ENCODE measurements at regions not wholly inside any gene's neighbourhood (a gene's known extent, or its start where the extent isn't known, plus 50 kb on each side); places are given as distances from the start of the nearest gene placed in this dataset.
"Not testable (repeated sequence)": the region's sequence is repeated elsewhere in the genome, so short reads cannot be mapped to it uniquely, and the experiment has no call there.

DNA sequence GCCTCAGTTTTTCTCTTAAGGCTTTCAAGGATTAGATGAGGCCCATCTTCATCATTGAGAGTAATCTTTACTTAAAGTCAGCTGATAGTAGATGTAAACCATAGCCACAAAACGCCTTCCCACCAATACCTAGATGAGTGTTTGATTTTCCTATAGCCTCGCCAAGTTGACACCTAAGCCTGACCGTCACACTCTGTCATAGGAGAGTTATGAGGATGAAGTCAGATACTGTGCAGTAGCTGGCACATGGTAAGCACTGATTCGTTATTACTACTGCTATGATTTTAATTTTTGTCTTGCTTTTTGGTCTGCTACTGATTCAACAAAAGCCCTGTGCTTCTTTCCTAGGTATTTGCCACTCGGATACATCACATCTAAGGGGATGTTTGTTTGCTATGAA is 395.5 kb downstream of the RPS6KC1 start:
- Histone ChIP-seq H3K9me3 (ENCODE audit: insufficient read depth, low read depth, low read length) (no peaks in the 10 kb centered on the region), H3K4me3 (ENCODE audit: low read length) (no peak overlapping the region), H3K27ac (ENCODE audit: low read length) (no peak overlapping the region), H3K27me3 (ENCODE audit: insufficient read depth, low read length) (no peaks in the 10 kb centered on the region), H3K4me1 (ENCODE audit: insufficient read depth, low read length) (no peaks in the 10 kb centered on the region), H3K9ac (ENCODE audit: low read depth, low read length) (no peak overlapping the region), H3K36me3 (ENCODE audit: insufficient read depth, low read depth, low read length) (no peaks in the 10 kb centered on the region)

DNA sequence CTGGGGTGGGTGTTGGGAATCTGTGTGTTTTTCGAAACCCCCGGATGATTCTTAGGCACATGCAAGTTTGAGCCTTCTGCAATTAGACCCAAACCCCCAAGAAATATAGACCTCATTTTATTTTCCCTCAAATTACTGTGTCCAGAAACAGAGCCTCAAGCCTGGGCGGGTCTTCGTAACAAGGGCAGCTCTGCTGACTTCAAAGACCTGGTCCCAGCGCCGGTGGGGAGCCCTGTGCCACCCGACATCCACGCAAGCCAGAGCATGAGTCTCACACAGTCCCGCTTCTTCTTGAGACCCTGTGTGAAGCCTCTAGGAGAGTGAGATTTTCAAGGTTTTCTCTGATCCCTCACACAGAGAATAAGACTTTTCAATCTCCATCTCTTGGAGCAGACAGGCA is 397.3 kb downstream of the RPS6KC1 start:
- no peak overlapping the region for H3K9ac ChIP-seq (ENCODE audit: low read depth, low read length)
- no peaks in the 10 kb centered on the region for H3K4me1 ChIP-seq (ENCODE audit: insufficient read depth, low read length)
- H3K27me3 ChIP-seq (ENCODE audit: insufficient read depth, low read length): no peaks in the 10 kb centered on the region
- no peak overlapping the region for H3K4me3 ChIP-seq (ENCODE audit: low read length)
- H3K9me3 ChIP-seq (ENCODE audit: insufficient read depth, low read depth, low read length): no peaks in the 10 kb centered on the region
- H3K36me3 ChIP-seq (ENCODE audit: insufficient read depth, low read depth, low read length): no peaks in the 10 kb centered on the region
- H3K27ac ChIP-seq (ENCODE audit: low read length): no peak overlapping the region

- Histone ChIP-seq H3K4me3 (ENCODE audit: low read length) (no peak overlapping the region), H3K27me3 (ENCODE audit: insufficient read depth, low read length) (no peaks in the 10 kb centered on the region), H3K9ac (ENCODE audit: low read depth, low read length) (no peak overlapping the region), H3K9me3 (ENCODE audit: insufficient read depth, low read depth, low read length) (no peaks in the 10 kb centered on the region), H3K4me1 (ENCODE audit: insufficient read depth, low read length) (no peaks in the 10 kb centered on the region), H3K36me3 (ENCODE audit: insufficient read depth, low read depth, low read length) (no peaks in the 10 kb centered on the region), H3K27ac (ENCODE audit: low read length) (no peak overlapping the region)
Measured at GRCh38 chr1:213448776-213449175, 397.7 kb downstream of the RPS6KC1 start.

GRCh38 chr1:213452501-213452900 is 401.5 kb downstream of the RPS6KC1 start:
- Histone ChIP-seq H3K9me3 (ENCODE audit: insufficient read depth, low read depth, low read length) (no peaks in the 10 kb centered on the region), H3K36me3 (ENCODE audit: insufficient read depth, low read depth, low read length) (no peaks in the 10 kb centered on the region), H3K4me1 (ENCODE audit: insufficient read depth, low read length) (no peaks in the 10 kb centered on the region), H3K27me3 (ENCODE audit: insufficient read depth, low read length) (no peaks in the 10 kb centered on the region), H3K4me3 (ENCODE audit: low read length) (no peak overlapping the region), H3K9ac (ENCODE audit: low read depth, low read length) (no peak overlapping the region), H3K27ac (ENCODE audit: low read length) (no peak overlapping the region)

GRCh38 chr1:213457186-213457585 is 406.1 kb downstream of the RPS6KC1 start:
- H3K9me3 ChIP-seq (ENCODE audit: insufficient read depth, low read depth, low read length): no peaks in the 10 kb centered on the region; the same call in 1 of the 2 replicates
- H3K27me3 ChIP-seq (ENCODE audit: insufficient read depth, low read length): no peaks in the 10 kb centered on the region
- H3K36me3 ChIP-seq (ENCODE audit: insufficient read depth, low read depth, low read length): no peaks in the 10 kb centered on the region
- H3K27ac ChIP-seq (ENCODE audit: low read length): no peak overlapping the region
- no peak overlapping the region for H3K4me3 ChIP-seq (ENCODE audit: low read length)
- H3K9ac ChIP-seq (ENCODE audit: low read depth, low read length): no peak overlapping the region
- no peaks in the 10 kb centered on the region for H3K4me1 ChIP-seq (ENCODE audit: insufficient read depth, low read length)

DNA sequence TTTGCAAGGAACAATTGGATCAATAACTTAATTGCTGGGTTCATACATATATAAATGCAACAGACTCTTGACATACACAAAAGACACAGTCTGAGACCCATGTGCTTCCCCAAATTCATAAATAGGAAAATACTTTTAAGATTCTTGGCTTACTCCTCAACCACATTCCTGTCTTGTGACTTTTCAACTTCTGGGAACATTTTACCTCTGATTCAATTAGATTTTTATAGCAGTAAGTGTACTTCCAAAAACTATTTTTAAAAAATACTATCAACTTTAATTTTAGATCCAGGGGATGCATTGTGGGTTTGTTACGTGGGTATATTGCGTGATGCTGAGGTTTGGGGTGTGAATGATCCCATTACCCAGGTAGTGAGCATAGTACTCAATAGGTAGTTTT is 406.7 kb downstream of the RPS6KC1 start:
- no peaks in the 10 kb centered on the region for H3K36me3 ChIP-seq (ENCODE audit: insufficient read depth, low read depth, low read length)
- no peak overlapping the region for H3K27ac ChIP-seq (ENCODE audit: low read length)
- H3K9ac ChIP-seq (ENCODE audit: low read depth, low read length): no peak overlapping the region
- H3K4me1 ChIP-seq (ENCODE audit: insufficient read depth, low read length): no peaks in the 10 kb centered on the region
- no peak overlapping the region for H3K4me3 ChIP-seq (ENCODE audit: low read length)
- H3K27me3 ChIP-seq (ENCODE audit: insufficient read depth, low read length): no peaks in the 10 kb centered on the region
- H3K9me3 ChIP-seq (ENCODE audit: insufficient read depth, low read depth, low read length): no peaks in the 10 kb centered on the region; the same call in 1 of the 2 replicates

DNA sequence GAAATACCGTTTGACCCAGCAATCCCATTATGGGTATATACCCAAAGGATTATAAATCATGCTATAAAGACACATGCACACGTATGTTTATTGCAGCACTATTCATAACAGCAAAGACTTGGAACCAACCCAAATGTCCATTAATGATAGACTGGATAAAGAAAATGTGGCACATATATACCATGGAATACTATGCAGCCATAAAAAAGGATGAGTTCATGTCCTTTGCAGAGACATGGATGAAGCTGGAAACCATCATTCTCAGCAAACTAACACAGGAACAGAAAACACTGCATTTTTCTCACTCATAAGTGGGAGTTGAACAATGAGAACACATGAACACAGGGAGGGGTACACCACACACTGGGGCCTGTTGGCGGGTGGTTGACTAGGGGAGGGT is 411.3 kb downstream of the RPS6KC1 start:
- not testable (repeated sequence) for H3K9me3 ChIP-seq (ENCODE audit: insufficient read depth, low read depth, low read length); H3K4me1 ChIP-seq (ENCODE audit: insufficient read depth, low read length); H3K36me3 ChIP-seq (ENCODE audit: insufficient read depth, low read depth, low read length); H3K27ac ChIP-seq (ENCODE audit: low read length); H3K4me3 ChIP-seq (ENCODE audit: low read length); H3K9ac ChIP-seq (ENCODE audit: low read depth, low read length); H3K27me3 ChIP-seq (ENCODE audit: insufficient read depth, low read length)

GRCh38 chr1:213464786-213465460 is 413.9 kb downstream of the RPS6KC1 start:
- Histone ChIP-seq H3K9ac (ENCODE audit: low read depth, low read length) (no peak overlapping the region), H3K4me3 (ENCODE audit: low read length) (no peak overlapping the region), H3K4me1 (ENCODE audit: insufficient read depth, low read length) (no peaks in the 10 kb centered on the region), H3K27ac (ENCODE audit: low read length) (no peak overlapping the region), H3K36me3 (ENCODE audit: insufficient read depth, low read depth, low read length) (no peaks in the 10 kb centered on the region), H3K27me3 (ENCODE audit: insufficient read depth, low read length) (no peaks in the 10 kb centered on the region), H3K9me3 (ENCODE audit: insufficient read depth, low read depth, low read length) (no peaks in the 10 kb centered on the region)

- no peak overlapping the region for H3K9ac ChIP-seq (ENCODE audit: low read depth, low read length)
- H3K4me1 ChIP-seq (ENCODE audit: insufficient read depth, low read length): no peaks in the 10 kb centered on the region
- no peak overlapping the region for H3K4me3 ChIP-seq (ENCODE audit: low read length)
- no peaks in the 10 kb centered on the region for H3K36me3 ChIP-seq (ENCODE audit: insufficient read depth, low read depth, low read length)
- no peak overlapping the region for H3K27ac ChIP-seq (ENCODE audit: low read length)
- no peaks in the 10 kb centered on the region for H3K27me3 ChIP-seq (ENCODE audit: insufficient read depth, low read length)
- H3K9me3 ChIP-seq (ENCODE audit: insufficient read depth, low read depth, low read length): no peaks in the 10 kb centered on the region
Measured at GRCh38 chr1:213466541-213466940, 415.5 kb downstream of the RPS6KC1 start.

GRCh38 chr1:213474054-213474453 is 423.0 kb downstream of the RPS6KC1 start:
- Histone ChIP-seq H3K4me1 (ENCODE audit: insufficient read depth, low read length) (peaks cover 7% of the 10 kb centered on the region; the same call in 1 of the 2 replicates), H3K27ac (ENCODE audit: low read length) (no peak overlapping the region), H3K36me3 (ENCODE audit: insufficient read depth, low read depth, low read length) (no peaks in the 10 kb centered on the region), H3K27me3 (ENCODE audit: insufficient read depth, low read length) (no peaks in the 10 kb centered on the region), H3K9me3 (ENCODE audit: insufficient read depth, low read depth, low read length) (no peaks in the 10 kb centered on the region), H3K9ac (ENCODE audit: low read depth, low read length) (no peak overlapping the region), H3K4me3 (ENCODE audit: low read length) (no peak overlapping the region)

DNA sequence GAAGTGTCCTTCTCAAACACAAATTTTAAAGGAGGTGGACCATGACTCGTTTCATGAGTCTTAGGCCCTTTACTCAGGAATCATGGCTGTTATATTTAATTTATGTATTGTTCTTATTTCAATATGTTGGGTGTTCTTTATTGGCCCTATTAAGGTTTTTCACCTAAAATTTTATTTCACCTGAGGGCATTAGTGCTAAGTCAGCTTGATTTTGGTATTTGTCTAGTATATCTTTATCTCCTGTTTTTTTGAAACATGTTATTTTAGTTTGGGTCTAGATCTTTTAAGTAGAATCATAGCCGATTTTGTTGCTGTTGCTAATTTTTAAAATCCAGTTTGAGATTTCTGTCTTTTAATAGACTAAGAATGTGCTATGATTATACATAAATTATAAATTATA is 430.4 kb downstream of the RPS6KC1 start:
- H3K9ac ChIP-seq (ENCODE audit: low read depth, low read length): no peak overlapping the region

DNA sequence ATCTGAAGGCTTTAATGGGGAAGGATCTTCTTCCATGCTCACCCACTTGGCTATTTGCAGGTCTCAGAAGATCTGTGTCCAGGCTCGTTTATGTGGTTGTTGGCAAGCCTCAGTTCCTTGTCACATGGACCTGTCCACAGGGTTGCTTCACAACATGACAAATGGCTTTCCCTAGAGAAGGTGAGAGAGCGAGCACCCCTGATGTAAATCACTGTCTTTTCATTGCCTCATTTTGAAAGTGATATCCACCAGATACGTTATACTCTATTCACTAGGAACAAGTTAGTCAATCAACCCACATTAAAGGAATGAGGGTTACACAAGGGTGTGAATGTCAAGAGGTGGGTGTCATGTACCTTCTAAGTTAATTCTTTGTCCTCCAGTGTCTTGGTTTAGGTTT is 433.3 kb downstream of the RPS6KC1 start:
- H3K27me3 ChIP-seq (ENCODE audit: insufficient read depth, low read length): no peaks in the 10 kb centered on the region
- H3K27ac ChIP-seq (ENCODE audit: low read length): no peak overlapping the region
- H3K9ac ChIP-seq (ENCODE audit: low read depth, low read length): no peak overlapping the region
- 0 out of 2 replicates have a peak, but pooled peaks cover 2% of the 10 kb centered on the region for H3K4me1 ChIP-seq (ENCODE audit: insufficient read depth, low read length)
- H3K36me3 ChIP-seq (ENCODE audit: insufficient read depth, low read depth, low read length): no peaks in the 10 kb centered on the region
- no peak overlapping the region for H3K4me3 ChIP-seq (ENCODE audit: low read length)
- no peaks in the 10 kb centered on the region for H3K9me3 ChIP-seq (ENCODE audit: insufficient read depth, low read depth, low read length)

More for the DNA sequence above, 430.4 kb downstream of the RPS6KC1 start:
- Histone ChIP-seq H3K27ac (ENCODE audit: low read length) (no peak overlapping the region), H3K36me3 (ENCODE audit: insufficient read depth, low read depth, low read length) (no peaks in the 10 kb centered on the region), H3K27me3 (ENCODE audit: insufficient read depth, low read length) (no peaks in the 10 kb centered on the region), H3K4me1 (ENCODE audit: insufficient read depth, low read length) (0 out of 2 replicates have a peak, but pooled peaks cover 2% of the 10 kb centered on the region), H3K4me3 (ENCODE audit: low read length) (no peak overlapping the region), H3K9me3 (ENCODE audit: insufficient read depth, low read depth, low read length) (no peaks in the 10 kb centered on the region)

All from iPS-20b (cell line).